ENCODE measurements at regions not wholly inside any gene's neighbourhood (a gene's known extent, or its start where the extent isn't known, plus 50 kb on each side); places are given as distances from the start of the nearest gene placed in this dataset.

DNA sequence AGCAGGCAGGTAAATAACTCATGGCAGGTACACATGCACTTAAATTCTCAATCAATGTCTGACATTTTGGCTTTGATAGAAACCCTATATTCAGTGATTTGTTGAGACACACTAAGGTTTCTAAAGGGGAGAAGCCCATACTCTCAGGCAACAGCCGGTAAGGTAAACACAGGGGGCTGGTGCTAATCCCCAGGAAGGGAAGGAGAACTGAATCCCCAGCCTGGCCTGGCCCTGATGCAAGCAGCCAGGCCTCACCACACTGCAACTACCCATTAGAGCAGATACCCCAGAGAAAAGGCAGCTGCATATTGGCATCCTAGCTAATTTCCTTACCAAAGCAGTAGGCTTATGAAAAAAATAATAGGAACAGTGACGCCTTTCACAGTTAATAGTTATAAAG lies 116.5 kb upstream of the LRRC7 start:
- TF ChIP-seq, protein P1, sequence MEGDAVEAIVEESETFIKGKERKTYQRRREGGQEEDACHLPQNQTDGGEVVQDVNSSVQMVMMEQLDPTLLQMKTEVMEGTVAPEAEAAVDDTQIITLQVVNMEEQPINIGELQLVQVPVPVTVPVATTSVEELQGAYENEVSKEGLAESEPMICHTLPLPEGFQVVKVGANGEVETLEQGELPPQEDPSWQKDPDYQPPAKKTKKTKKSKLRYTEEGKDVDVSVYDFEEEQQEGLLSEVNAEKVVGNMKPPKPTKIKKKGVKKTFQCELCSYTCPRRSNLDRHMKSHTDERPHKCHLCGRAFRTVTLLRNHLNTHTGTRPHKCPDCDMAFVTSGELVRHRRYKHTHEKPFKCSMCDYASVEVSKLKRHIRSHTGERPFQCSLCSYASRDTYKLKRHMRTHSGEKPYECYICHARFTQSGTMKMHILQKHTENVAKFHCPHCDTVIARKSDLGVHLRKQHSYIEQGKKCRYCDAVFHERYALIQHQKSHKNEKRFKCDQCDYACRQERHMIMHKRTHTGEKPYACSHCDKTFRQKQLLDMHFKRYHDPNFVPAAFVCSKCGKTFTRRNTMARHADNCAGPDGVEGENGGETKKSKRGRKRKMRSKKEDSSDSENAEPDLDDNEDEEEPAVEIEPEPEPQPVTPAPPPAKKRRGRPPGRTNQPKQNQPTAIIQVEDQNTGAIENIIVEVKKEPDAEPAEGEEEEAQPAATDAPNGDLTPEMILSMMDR (IDR thresholded peaks at IDR 0.05) = no peak
- TF ChIP-seq MXI1 (IDR thresholded peaks at IDR 0.05; ENCODE audit: low read depth, low read length) = no peak
- no peak for TF ChIP-seq EZH2phosphoT487 (IDR thresholded peaks at IDR 0.05; ENCODE audit: borderline replicate concordance, low read depth)
- no peak for TF ChIP-seq POLR2AphosphoS5 (IDR thresholded peaks at IDR 0.05; ENCODE audit: low read depth, low read length)
- TF ChIP-seq FOXM1 (IDR thresholded peaks at IDR 0.05; ENCODE audit: low read depth) = no peak
- TF ChIP-seq, protein P2, sequence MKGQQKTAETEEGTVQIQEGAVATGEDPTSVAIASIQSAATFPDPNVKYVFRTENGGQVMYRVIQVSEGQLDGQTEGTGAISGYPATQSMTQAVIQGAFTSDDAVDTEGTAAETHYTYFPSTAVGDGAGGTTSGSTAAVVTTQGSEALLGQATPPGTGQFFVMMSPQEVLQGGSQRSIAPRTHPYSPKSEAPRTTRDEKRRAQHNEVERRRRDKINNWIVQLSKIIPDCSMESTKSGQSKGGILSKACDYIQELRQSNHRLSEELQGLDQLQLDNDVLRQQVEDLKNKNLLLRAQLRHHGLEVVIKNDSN (IDR thresholded peaks at IDR 0.05; ENCODE audit: borderline replicate concordance, low read depth) = no peak
- TF ChIP-seq, protein P3, sequence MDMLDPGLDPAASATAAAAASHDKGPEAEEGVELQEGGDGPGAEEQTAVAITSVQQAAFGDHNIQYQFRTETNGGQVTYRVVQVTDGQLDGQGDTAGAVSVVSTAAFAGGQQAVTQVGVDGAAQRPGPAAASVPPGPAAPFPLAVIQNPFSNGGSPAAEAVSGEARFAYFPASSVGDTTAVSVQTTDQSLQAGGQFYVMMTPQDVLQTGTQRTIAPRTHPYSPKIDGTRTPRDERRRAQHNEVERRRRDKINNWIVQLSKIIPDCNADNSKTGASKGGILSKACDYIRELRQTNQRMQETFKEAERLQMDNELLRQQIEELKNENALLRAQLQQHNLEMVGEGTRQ (IDR thresholded peaks at IDR 0.05; ENCODE audit: borderline replicate concordance, low read depth, low read length) = no peak
- TF ChIP-seq FOSL2 (IDR thresholded peaks at IDR 0.05; ENCODE audit: borderline replicate concordance, low read depth) = no peak
- no peak for TF ChIP-seq SMC3 (IDR thresholded peaks at IDR 0.05; ENCODE audit: low read depth, low read length)
- TF ChIP-seq SIN3A (IDR thresholded peaks at IDR 0.05; ENCODE audit: borderline replicate concordance, low read depth, low read length) = no peak

Data from SK-N-SH (cell line).